Gastrocnemius medialis (tissue), 4 donors: ENCODE measurements at regions not wholly inside any gene's neighbourhood (a gene's known extent, or its start where the extent isn't known, plus 50 kb on each side); places are given as distances from the start of the nearest gene placed in this dataset.
"Not testable (repeated sequence)": the region's sequence is repeated elsewhere in the genome, so short reads cannot be mapped to it uniquely, and the experiment has no call there.

Source experiments
- POLR2A ChIP-seq, 2 donors: fragments of 450-650 bp; IDR thresholded peaks; one replicate each; pipeline ENCODE4 v1.6.1; 2017; ENCODE audit warnings: antibody characterized with exemption in 2 of 2, mild to moderate bottlenecking in 2 of 2, moderate library complexity in 2 of 2
- TF ChIP-seq, protein P1 (sequence below), 5 experiments: fragments of 450-650 bp in 3 of 5; fragments of 200-600 bp in 2 of 5; sonication (generic) in 2 of 5; IDR thresholded peaks in 4 of 5; conservative IDR thresholded peaks in 1 of 5; 1 replicate in 4 of 5; 2 replicates in 1 of 5; pipeline ENCODE4 v1.5.1; 2016 to 2019; ENCODE audit warnings: antibody characterized with exemption in 5 of 5, mild to moderate bottlenecking in 3 of 5, moderate library complexity in 3 of 5

DNA sequence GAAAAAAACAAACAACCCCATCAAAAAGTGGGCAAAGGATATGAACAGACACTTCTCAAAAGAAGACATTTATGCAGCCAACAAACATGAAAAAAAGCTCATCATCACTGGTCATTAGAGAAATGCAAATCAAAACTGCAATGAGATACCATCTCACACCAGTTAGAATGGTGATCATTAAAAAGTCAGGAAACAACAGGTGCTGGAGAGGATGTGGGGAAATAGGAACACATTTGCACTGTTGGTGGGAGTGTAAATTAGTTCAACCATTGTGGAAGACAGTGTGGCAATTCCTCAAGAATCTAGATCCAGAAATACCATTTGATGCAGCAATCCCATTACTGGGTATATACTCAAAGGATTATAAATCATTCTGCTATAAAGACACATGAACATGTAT is 85.5 kb upstream of the WSB1 start:
- TF ChIP-seq, protein P1, sequence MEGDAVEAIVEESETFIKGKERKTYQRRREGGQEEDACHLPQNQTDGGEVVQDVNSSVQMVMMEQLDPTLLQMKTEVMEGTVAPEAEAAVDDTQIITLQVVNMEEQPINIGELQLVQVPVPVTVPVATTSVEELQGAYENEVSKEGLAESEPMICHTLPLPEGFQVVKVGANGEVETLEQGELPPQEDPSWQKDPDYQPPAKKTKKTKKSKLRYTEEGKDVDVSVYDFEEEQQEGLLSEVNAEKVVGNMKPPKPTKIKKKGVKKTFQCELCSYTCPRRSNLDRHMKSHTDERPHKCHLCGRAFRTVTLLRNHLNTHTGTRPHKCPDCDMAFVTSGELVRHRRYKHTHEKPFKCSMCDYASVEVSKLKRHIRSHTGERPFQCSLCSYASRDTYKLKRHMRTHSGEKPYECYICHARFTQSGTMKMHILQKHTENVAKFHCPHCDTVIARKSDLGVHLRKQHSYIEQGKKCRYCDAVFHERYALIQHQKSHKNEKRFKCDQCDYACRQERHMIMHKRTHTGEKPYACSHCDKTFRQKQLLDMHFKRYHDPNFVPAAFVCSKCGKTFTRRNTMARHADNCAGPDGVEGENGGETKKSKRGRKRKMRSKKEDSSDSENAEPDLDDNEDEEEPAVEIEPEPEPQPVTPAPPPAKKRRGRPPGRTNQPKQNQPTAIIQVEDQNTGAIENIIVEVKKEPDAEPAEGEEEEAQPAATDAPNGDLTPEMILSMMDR (IDR thresholded peaks at IDR 0.05 in 4 of 5, conservative IDR thresholded peaks at IDR 0.05 in 1 of 5) = not testable (repeated sequence)
- not testable (repeated sequence) for TF ChIP-seq POLR2A (IDR thresholded peaks at IDR 0.05)
